ENCODE measurements at regions not wholly inside any gene's neighbourhood (a gene's known extent, or its start where the extent isn't known, plus 50 kb on each side); places are given as distances from the start of the nearest gene placed in this dataset.
"Not testable (repeated sequence)": the region's sequence is repeated elsewhere in the genome, so short reads cannot be mapped to it uniquely, and the experiment has no call there.

DNA sequence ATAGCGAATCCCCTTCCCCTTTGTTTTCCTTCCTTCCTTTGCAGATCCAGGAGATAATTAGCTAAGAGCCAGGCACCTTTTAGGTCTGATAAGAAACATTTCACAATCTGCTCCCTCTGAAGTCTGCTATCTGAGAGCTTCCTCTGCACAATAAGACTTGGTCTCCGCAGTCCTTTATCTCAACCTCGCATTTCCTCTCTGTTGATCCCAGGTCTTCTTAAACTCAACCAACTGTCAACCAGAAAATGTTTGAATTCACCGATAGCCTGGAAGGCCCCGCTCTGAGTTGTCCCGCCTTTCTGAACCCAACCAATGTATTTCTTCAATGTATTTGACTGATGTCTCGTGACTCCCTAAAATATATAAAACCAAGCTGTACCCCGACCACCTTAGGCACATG is 78.4 kb upstream of the CTDP1 start:
- no peak for DNase-seq (ENCODE audit: insufficient read length, low spot score)
- TF ChIP-seq SPI1 (IDR thresholded peaks at IDR 0.05; ENCODE audit: low read depth, low read length) (no peak), POLR2AphosphoS5 (IDR thresholded peaks at IDR 0.05; ENCODE audit: low read depth, low read length) (no peak), POU2F2 (IDR thresholded peaks at IDR 0.05; ENCODE audit: low read depth, low read length) (no peak), PAX5 (IDR thresholded peaks at IDR 0.05; ENCODE audit: insufficient read depth, low read length, severe bottlenecking) (no peak), TAF1 (IDR thresholded peaks at IDR 0.05; ENCODE audit: low read depth, low read length) (no peak), POLR2A (IDR thresholded peaks at IDR 0.05; ENCODE audit: low read depth, low read length) (no peak)
- no peak for FAIRE-seq

DNA sequence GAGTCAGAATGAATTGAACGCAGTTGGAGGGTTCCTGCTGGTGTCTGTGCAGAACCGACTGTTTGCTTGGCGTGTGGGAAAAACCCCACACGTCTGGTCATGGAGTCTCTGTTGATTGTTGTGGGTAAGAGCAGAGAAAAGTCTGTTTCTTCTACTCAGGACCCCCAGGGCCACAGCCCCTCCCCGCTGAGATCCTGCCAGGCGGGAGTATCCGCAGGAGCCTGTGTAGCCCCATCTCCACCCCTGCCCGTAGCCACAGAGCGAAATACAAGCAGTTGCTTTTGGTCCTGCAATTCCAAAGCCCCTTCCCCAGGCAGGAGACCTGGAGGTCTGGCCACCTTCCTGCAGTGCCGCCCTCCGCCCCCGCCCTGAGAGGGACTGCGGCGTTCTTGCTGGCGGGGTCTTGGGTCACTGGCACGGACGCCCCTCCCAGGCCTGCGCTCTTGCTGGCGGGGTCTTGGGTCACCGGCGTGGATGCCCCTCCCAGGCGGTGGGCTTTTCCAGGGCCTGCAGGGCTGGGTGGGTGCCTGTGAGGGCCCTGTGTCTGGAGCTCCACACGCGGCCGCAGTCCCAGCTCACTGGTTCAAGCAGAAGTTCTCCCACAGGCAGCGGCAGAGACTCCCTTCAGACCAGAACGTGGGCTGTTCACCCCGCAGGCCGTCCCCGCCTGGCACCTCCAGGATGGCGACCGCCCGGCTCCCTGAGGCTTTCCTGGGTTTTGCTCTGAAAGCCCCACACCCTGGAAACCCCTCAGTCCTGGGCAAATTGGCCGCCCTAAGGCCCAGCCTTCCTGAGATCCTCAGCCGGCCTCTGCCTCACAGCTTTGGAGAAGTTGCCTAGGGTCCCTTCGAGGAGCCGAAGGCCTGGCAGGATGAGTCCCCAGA is 76.0 kb upstream of the CTDP1 start:
- FAIRE-seq: no peak
- no peak for DNase-seq (ENCODE audit: insufficient read length, low spot score)
- TF ChIP-seq POLR2A (IDR thresholded peaks at IDR 0.05; ENCODE audit: low read depth, low read length) (no peak), POLR2AphosphoS5 (IDR thresholded peaks at IDR 0.05; ENCODE audit: low read depth, low read length) (no peak), POU2F2 (IDR thresholded peaks at IDR 0.05; ENCODE audit: low read depth, low read length) (no peak), TAF1 (IDR thresholded peaks at IDR 0.05; ENCODE audit: low read depth, low read length) (no peak)

- TF ChIP-seq POLR2AphosphoS5 (IDR thresholded peaks at IDR 0.05; ENCODE audit: low read depth, low read length) (no peak), POU2F2 (IDR thresholded peaks at IDR 0.05; ENCODE audit: low read depth, low read length) (no peak), POLR2A (IDR thresholded peaks at IDR 0.05; ENCODE audit: low read depth, low read length) (no peak), TAF1 (IDR thresholded peaks at IDR 0.05; ENCODE audit: low read depth, low read length) (no peak), PAX5 (IDR thresholded peaks at IDR 0.05; ENCODE audit: insufficient read depth, low read length, severe bottlenecking) (no peak), SPI1 (IDR thresholded peaks at IDR 0.05; ENCODE audit: low read depth, low read length) (no peak)
- DNase-seq (ENCODE audit: insufficient read length, low spot score): no peak
- no peak for FAIRE-seq
Observed at GRCh38 chr18:79604205-79604912, 75.2 kb upstream of the CTDP1 start.

- peak; percentile 50 for FAIRE-seq
- TF ChIP-seq POLR2AphosphoS5 (IDR thresholded peaks at IDR 0.05; ENCODE audit: low read depth, low read length) (no peak), PAX5 (IDR thresholded peaks at IDR 0.05; ENCODE audit: insufficient read depth, low read length, severe bottlenecking) (no peak), SPI1 (IDR thresholded peaks at IDR 0.05; ENCODE audit: low read depth, low read length) (no peak), TAF1 (IDR thresholded peaks at IDR 0.05; ENCODE audit: low read depth, low read length) (no peak), POU2F2 (IDR thresholded peaks at IDR 0.05; ENCODE audit: low read depth, low read length) (no peak), POLR2A (IDR thresholded peaks at IDR 0.05; ENCODE audit: low read depth, low read length) (no peak)
Observed at GRCh38 chr18:79604913-79605880, 74.4 kb upstream of the CTDP1 start.

DNA sequence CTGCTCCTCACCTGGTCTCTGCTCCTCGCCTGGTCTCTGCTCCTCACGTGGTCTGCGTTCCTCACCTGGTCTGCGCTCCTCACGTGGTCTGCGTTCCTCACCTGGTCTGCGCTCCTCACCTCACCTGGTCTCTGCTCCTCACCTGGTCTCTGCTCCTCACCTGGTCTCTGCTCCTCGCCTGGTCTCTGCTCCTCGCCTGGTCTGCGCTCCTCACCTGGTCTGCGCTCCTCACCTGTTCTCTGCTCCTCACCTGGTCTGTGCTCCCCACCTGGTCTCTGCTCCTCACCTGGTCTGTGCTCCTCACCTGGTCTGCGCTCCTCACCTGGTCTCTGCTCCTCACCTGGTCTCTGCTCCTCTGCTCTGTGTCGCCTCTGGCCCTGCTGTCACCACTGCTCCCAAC is 73.5 kb upstream of the CTDP1 start:
- FAIRE-seq; DNase-seq (ENCODE audit: insufficient read length, low spot score): not testable (repeated sequence)

More at GRCh38 chr18:79604913-79605880, 74.4 kb upstream of the CTDP1 start:
- DNase-seq (ENCODE audit: insufficient read length, low spot score): no peak

GRCh38 chr18:79606621-79607331 is 72.8 kb upstream of the CTDP1 start:
- TF ChIP-seq PAX5 (IDR thresholded peaks at IDR 0.05; ENCODE audit: insufficient read depth, low read length, severe bottlenecking) (no peak), POLR2A (IDR thresholded peaks at IDR 0.05; ENCODE audit: low read depth, low read length) (no peak), POLR2AphosphoS5 (IDR thresholded peaks at IDR 0.05; ENCODE audit: low read depth, low read length) (no peak), POU2F2 (IDR thresholded peaks at IDR 0.05; ENCODE audit: low read depth, low read length) (no peak), TAF1 (IDR thresholded peaks at IDR 0.05; ENCODE audit: low read depth, low read length) (no peak), SPI1 (IDR thresholded peaks at IDR 0.05; ENCODE audit: low read depth, low read length) (no peak)
- FAIRE-seq (no peak), DNase-seq (ENCODE audit: insufficient read length, low spot score) (no peak)

- DNase-seq (ENCODE audit: insufficient read length, low spot score) (no peak), FAIRE-seq (no peak)
- TF ChIP-seq POU2F2 (IDR thresholded peaks at IDR 0.05; ENCODE audit: low read depth, low read length): no peak
- TF ChIP-seq TAF1 (IDR thresholded peaks at IDR 0.05; ENCODE audit: low read depth, low read length): no peak
- no peak for TF ChIP-seq POLR2A (IDR thresholded peaks at IDR 0.05; ENCODE audit: low read depth, low read length)
- TF ChIP-seq POLR2AphosphoS5 (IDR thresholded peaks at IDR 0.05; ENCODE audit: low read depth, low read length): no peak
- no peak for TF ChIP-seq PAX5 (IDR thresholded peaks at IDR 0.05; ENCODE audit: insufficient read depth, low read length, severe bottlenecking)
- TF ChIP-seq SPI1 (IDR thresholded peaks at IDR 0.05; ENCODE audit: low read depth, low read length): no peak
Observed at GRCh38 chr18:79607361-79607952, 72.1 kb upstream of the CTDP1 start.

GRCh38 chr18:79608069-79608468 is 71.5 kb upstream of the CTDP1 start:
- no peak for DNase-seq (ENCODE audit: insufficient read length, low spot score)
- FAIRE-seq: no peak
- TF ChIP-seq POLR2AphosphoS5 (IDR thresholded peaks at IDR 0.05; ENCODE audit: low read depth, low read length) (no peak), POU2F2 (IDR thresholded peaks at IDR 0.05; ENCODE audit: low read depth, low read length) (no peak), PAX5 (IDR thresholded peaks at IDR 0.05; ENCODE audit: insufficient read depth, low read length, severe bottlenecking) (no peak), SPI1 (IDR thresholded peaks at IDR 0.05; ENCODE audit: low read depth, low read length) (no peak), TAF1 (IDR thresholded peaks at IDR 0.05; ENCODE audit: low read depth, low read length) (no peak), POLR2A (IDR thresholded peaks at IDR 0.05; ENCODE audit: low read depth, low read length) (no peak)
